Endothelial cell of umbilical vein (primary cell): ENCODE measurements at regions not wholly inside any gene's neighbourhood (a gene's known extent, or its start where the extent isn't known, plus 50 kb on each side); places are given as distances from the start of the nearest gene placed in this dataset.

Source experiments
- CTCF ChIP-seq, 2 donors: IDR thresholded peaks; 1 replicate in 1 of 2; 2 replicates in 1 of 2; pipeline ENCODE4 v1.5.1; 2011; ENCODE audit warnings: low read length in 2 of 2, mild to moderate bottlenecking in 2 of 2, moderate library complexity in 2 of 2, control low read depth in 1 of 2, inconsistent platforms in 1 of 2, low read depth in 1 of 2; ENCODE audit not compliant: insufficient read depth in 1 of 2; ENCODE audit errors: extremely low read depth in 1 of 2
- MYC ChIP-seq: IDR thresholded peaks from one replicate; pipeline ENCODE4 v1.6.1; 2011; ENCODE audit warnings: mild to moderate bottlenecking, low read depth, low read length
- POLR2A ChIP-seq: IDR thresholded peaks from 2 replicates; pipeline ENCODE4 v1.6.1; 2012; ENCODE audit warnings: low read depth, mild to moderate bottlenecking, control low read depth, low read length
- POLR2AphosphoS5 ChIP-seq: IDR thresholded peaks from 2 replicates; pipeline ENCODE4 v1.6.1; 2012; ENCODE audit warnings: low read depth, mild to moderate bottlenecking, control low read depth, low read length, moderate library complexity; ENCODE audit not compliant: insufficient read depth

GRCh38 chr2:238652053-238652770 is 195.7 kb upstream of the TWIST2 start:
- TF ChIP-seq POLR2A (no peak), CTCF (IDR thresholded peaks at IDR 0.05; ENCODE audit: extremely low read depth in 1 of 2, insufficient read depth in 1 of 2, low read depth in 1 of 2, low read length in 2 of 2) (no peak), MYC (no peak), POLR2AphosphoS5 (no peak)
